ENCODE measurements at regions not wholly inside any gene's neighbourhood (a gene's known extent, or its start where the extent isn't known, plus 50 kb on each side); places are given as distances from the start of the nearest gene placed in this dataset.

GRCh38 chr9:89787595-89787994 is 182.8 kb downstream of the GADD45G start:
- intact Hi-C loops (cut with DNase I) = no loop called here
- DNase-seq = no peak

GRCh38 chr9:89788434-89788833 is 183.6 kb downstream of the GADD45G start:
- intact Hi-C loops (cut with DNase I) = no loop called here
- no peak for DNase-seq

- peak in 1 of 10 donors; percentile 38 for DNase-seq
- intact Hi-C loops (cut with DNase I) = no loop called here
Observed at GRCh38 chr9:89789922-89790510, 185.2 kb downstream of the GADD45G start.

GRCh38 chr9:89790542-89791109 is 185.8 kb downstream of the GADD45G start:
- DNase-seq = peak in 1 of 10 donors; percentile 37
- intact Hi-C loops (cut with DNase I) = no loop called here

GRCh38 chr9:89791754-89792153 is 186.9 kb downstream of the GADD45G start:
- DNase-seq = peak in 1 of 10 donors; percentile 66
- intact Hi-C loops (cut with DNase I) = no loop called here

- intact Hi-C loops (cut with DNase I) = no loop called here
- DNase-seq = peak in 1 of 10 donors; percentile 41
Observed at GRCh38 chr9:89792189-89793123, 187.6 kb downstream of the GADD45G start.

GRCh38 chr9:89793124-89793495 is 188.3 kb downstream of the GADD45G start:
- DNase-seq = peak in 2 of 10 donors; percentile 22 to 69
- intact Hi-C loops (cut with DNase I) = no loop called here

GRCh38 chr9:89793551-89793950 is 188.7 kb downstream of the GADD45G start:
- intact Hi-C loops (cut with DNase I) = no loop called here
- DNase-seq = peak in 2 of 10 donors; percentile 9 to 50

GRCh38 chr9:89794918-89795317 is 190.1 kb downstream of the GADD45G start:
- intact Hi-C loops (cut with DNase I) = no loop called here
- DNase-seq = peak in 2 of 10 donors; percentile 62 to 82

- intact Hi-C loops (cut with DNase I) = no loop called here
- peak in 2 of 10 donors; percentile 31 to 32 for DNase-seq
Observed at GRCh38 chr9:89795538-89796195, 190.9 kb downstream of the GADD45G start.

- intact Hi-C loops (cut with DNase I) = no loop called here
- peak in 2 of 10 donors; percentile 32 to 67 for DNase-seq
Observed at GRCh38 chr9:89796606-89797005, 191.8 kb downstream of the GADD45G start.

- intact Hi-C loops (cut with DNase I) = no loop called here
- DNase-seq = peak in 2 of 10 donors; percentile 57 to 77
Observed at GRCh38 chr9:89797255-89797654, 192.4 kb downstream of the GADD45G start.

- DNase-seq = peak in 1 of 10 donors; percentile 26
- intact Hi-C loops (cut with DNase I) = no loop called here
Observed at GRCh38 chr9:89797937-89798455, 193.2 kb downstream of the GADD45G start.

- peak in 1 of 10 donors; percentile 58 for DNase-seq
- intact Hi-C loops (cut with DNase I) = no loop called here
Observed at GRCh38 chr9:89798547-89799120, 193.8 kb downstream of the GADD45G start.

- DNase-seq = peak in 1 of 10 donors; percentile 18
- intact Hi-C loops (cut with DNase I) = no loop called here
Observed at GRCh38 chr9:89799221-89799620, 194.4 kb downstream of the GADD45G start.

GRCh38 chr9:89799766-89800165 is 195.0 kb downstream of the GADD45G start:
- intact Hi-C loops (cut with DNase I) = loop anchor here (5.0 kb wide), 1 partner anchor 197 kb away; no protein-coding TSS in a partner anchor
- DNase-seq = peak in 1 of 10 donors; percentile 18

- intact Hi-C loops (cut with DNase I) = loop anchor here (5.0 kb wide), 1 partner anchor 199 kb away; no protein-coding TSS in a partner anchor
- no peak for DNase-seq
Observed at GRCh38 chr9:89801341-89801740, 196.5 kb downstream of the GADD45G start.

- DNase-seq = peak in 1 of 10 donors; percentile 69
- intact Hi-C loops (cut with DNase I) = loop anchor here (5.0 kb wide), 1 partner anchor 200 kb away; no protein-coding TSS in a partner anchor
Observed at GRCh38 chr9:89801742-89802670, 197.2 kb downstream of the GADD45G start.
